CD4-positive, alpha-beta T cell (primary cell): ENCODE measurements at regions not wholly inside any gene's neighbourhood (a gene's known extent, or its start where the extent isn't known, plus 50 kb on each side); places are given as distances from the start of the nearest gene placed in this dataset.
"Not testable (repeated sequence)": the region's sequence is repeated elsewhere in the genome, so short reads cannot be mapped to it uniquely, and the experiment has no call there.

Source experiments
- ATAC-seq: fragments of 200-7000 bp; cut with Tn5 transposase; one replicate; pipeline ENCODE4 v1.10.0; 2022; ENCODE audit warnings: mild to moderate bottlenecking; ENCODE audit not compliant: poor library complexity
- CTCF ChIA-PET: fragments of 350-600 bp; sonication (Branson Sonifier 250); formaldehyde crosslinking; loops from one replicate; lab custom pipeline; 2021; ENCODE audit warnings: antibody characterized with exemption, inconsistent platforms; lab: Charles Lee
- POLR2A ChIA-PET: fragments of 350-600 bp; sonication (Branson Sonifier 250); formaldehyde crosslinking; loops from one replicate; lab custom pipeline; 2021; ENCODE audit warnings: antibody characterized with exemption, inconsistent platforms; lab: Charles Lee
- DNase-seq, 14 experiments: peaks; one replicate each; pipeline ENCODE4 v3.0.0-alpha.2; 2013 to 2020; ENCODE audit warnings: mixed read lengths in 2 of 14
- H3K27ac ChIP-seq, 2 donors: one replicate each; pipeline versions ENCODE4 v1.5.1 to v1.7.0; 2013; ENCODE audit warnings: low read length in 2 of 2, low read depth in 1 of 2, mild to moderate bottlenecking in 1 of 2
- H3K27me3 ChIP-seq, 2 experiments: 1 replicate in 1 of 2; 2 replicates in 1 of 2; pipeline versions ENCODE4 v1.6.1 to v1.7.0; 2013; ENCODE audit warnings: low read length in 2 of 2, control low read depth in 1 of 2, mild to moderate bottlenecking in 1 of 2, moderate library complexity in 1 of 2; ENCODE audit not compliant: insufficient read depth in 2 of 2, control insufficient read depth in 1 of 2
- H3K36me3 ChIP-seq: one replicate; pipeline ENCODE4 v1.6.1; 2013; ENCODE audit warnings: low read length, control low read depth; ENCODE audit not compliant: insufficient read depth
- H3K4me1 ChIP-seq: one replicate; pipeline ENCODE4 v1.6.1; 2013; ENCODE audit warnings: low read length, control low read depth; ENCODE audit not compliant: insufficient read depth
- H3K4me3 ChIP-seq: one replicate; pipeline ENCODE4 v1.5.1; 2013; ENCODE audit warnings: mild to moderate bottlenecking, low read length, moderate library complexity
- H3K9me3 ChIP-seq, 2 experiments: 1 replicate in 1 of 2; 2 replicates in 1 of 2; pipeline versions ENCODE4 v1.6.1 to v1.7.0; 2013; ENCODE audit warnings: low read length in 2 of 2, mild to moderate bottlenecking in 2 of 2, control low read depth in 1 of 2, moderate library complexity in 1 of 2; ENCODE audit not compliant: control insufficient read depth in 1 of 2, insufficient read depth in 1 of 2
- H3K27ac Mint-ChIP-seq: one replicate; pipeline ENCODE4 v1.8.0; 2020; ENCODE audit warnings: mixed read lengths
- H3K27me3 Mint-ChIP-seq: one replicate; pipeline ENCODE4 v1.8.0; 2021; ENCODE audit warnings: mixed read lengths
- H3K36me3 Mint-ChIP-seq: one replicate; pipeline ENCODE4 v1.8.0; 2021; ENCODE audit warnings: low read depth, mixed read lengths
- H3K4me1 Mint-ChIP-seq: one replicate; pipeline ENCODE4 v1.8.0; 2021; ENCODE audit warnings: low read depth, mixed read lengths
- H3K4me3 Mint-ChIP-seq: one replicate; pipeline ENCODE4 v1.8.0; 2020; ENCODE audit warnings: mild to moderate bottlenecking, mixed read lengths
- H3K9me3 Mint-ChIP-seq: one replicate; pipeline ENCODE4 v1.8.0; 2020; ENCODE audit warnings: mixed read lengths
- CTCF ChIP-seq: fragments of 200-600 bp; IDR thresholded peaks from one replicate; pipeline ENCODE4 v1.8.0; 2022; ENCODE audit warnings: antibody characterized with exemption, mild to moderate bottlenecking
- intact Hi-C, 2 experiments: fragments of 100-400 bp; cut with DNase I in 1 of 2; cut with micrococcal nuclease in 1 of 2; formaldehyde crosslinking; loops; one replicate each; pipeline versions ENCODE4 v1.15.1 to v1.9.0; 2023 to 2025; cut with DNase I, micrococcal nuclease

- no peaks in the 10 kb centered on the region for H3K36me3 Mint-ChIP-seq
Observed at GRCh38 chr12:7555752-7556151, 52.2 kb upstream of the CD163 start.

GRCh38 chr12:7554831-7555230, 51.3 kb upstream of the CD163 start:
- H3K36me3 ChIP-seq, H3K4me1 ChIP-seq, H3K9me3 ChIP-seq, ATAC-seq, H3K4me1 Mint-ChIP-seq, H3K27ac ChIP-seq, intact Hi-C loops, DNase-seq, H3K27me3 Mint-ChIP-seq, CTCF ChIA-PET, H3K4me3 ChIP-seq, H3K4me3 Mint-ChIP-seq, H3K36me3 Mint-ChIP-seq, POLR2A ChIA-PET, H3K9me3 Mint-ChIP-seq, H3K27ac Mint-ChIP-seq: not testable (repeated sequence)
- peaks cover 2 to 14% of the 10 kb centered on the region in 2 experiments for H3K27me3 ChIP-seq

More at GRCh38 chr12:7555752-7556151, 52.2 kb upstream of the CD163 start:
- no peaks in the 10 kb centered on the region for H3K4me1 ChIP-seq
- peaks cover 6% of the 10 kb centered on the region for H3K27me3 Mint-ChIP-seq
- no peaks in the 10 kb centered on the region for H3K9me3 ChIP-seq
- peaks cover 4% of the 10 kb centered on the region for H3K9me3 Mint-ChIP-seq
- H3K4me3 ChIP-seq: no peak overlapping the region
- intact Hi-C loops: no loop called here
- peaks cover 2 to 14% of the 10 kb centered on the region in 2 experiments for H3K27me3 ChIP-seq
- H3K36me3 ChIP-seq: no peaks in the 10 kb centered on the region
- no peaks in the 10 kb centered on the region for H3K4me1 Mint-ChIP-seq
- POLR2A ChIA-PET: no interaction called here
- TF ChIP-seq CTCF: no peak
- no peak overlapping the region for H3K27ac Mint-ChIP-seq
- CTCF ChIA-PET: no interaction called here
- ATAC-seq (no peak), DNase-seq (peak in 2 of 14 experiments; percentile 9 to 21)
- no peak overlapping the region for H3K27ac ChIP-seq
- no peak overlapping the region for H3K4me3 Mint-ChIP-seq
